GM19351 (cell line): ENCODE measurements at regions not wholly inside any gene's neighbourhood (a gene's known extent, or its start where the extent isn't known, plus 50 kb on each side); places are given as distances from the start of the nearest gene placed in this dataset.
"Not testable (repeated sequence)": the region's sequence is repeated elsewhere in the genome, so short reads cannot be mapped to it uniquely, and the experiment has no call there.

ENCODE experiments used
- ATAC-seq: cut with Tn5 transposase; IDR thresholded peaks from one replicate; pipeline ENCODE4 v1.9.1; 2021; ENCODE audit warnings: mild to moderate bottlenecking, moderate library complexity; ENCODE audit not compliant: unreplicated experiment

DNA sequence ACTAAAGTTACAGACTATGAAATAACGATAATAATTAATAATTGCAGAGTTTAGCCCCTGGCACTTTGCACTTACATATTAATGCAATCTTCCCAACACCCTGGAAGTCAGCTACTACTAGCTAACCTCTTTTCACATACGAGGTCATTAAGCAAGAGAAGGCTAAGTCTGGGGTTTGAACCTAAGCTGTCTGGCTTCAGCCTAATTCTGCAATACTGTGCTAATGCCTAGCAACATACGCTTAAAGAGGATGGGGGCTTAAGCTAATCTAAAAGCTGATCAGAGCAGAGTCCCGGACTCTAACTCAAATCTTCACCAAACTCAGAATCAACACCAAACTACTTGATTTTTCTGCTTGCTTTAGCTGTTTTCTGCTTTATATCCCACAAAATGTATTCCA is 168.7 kb upstream of the GNAI1 start:
- ATAC-seq: no peak

DNA sequence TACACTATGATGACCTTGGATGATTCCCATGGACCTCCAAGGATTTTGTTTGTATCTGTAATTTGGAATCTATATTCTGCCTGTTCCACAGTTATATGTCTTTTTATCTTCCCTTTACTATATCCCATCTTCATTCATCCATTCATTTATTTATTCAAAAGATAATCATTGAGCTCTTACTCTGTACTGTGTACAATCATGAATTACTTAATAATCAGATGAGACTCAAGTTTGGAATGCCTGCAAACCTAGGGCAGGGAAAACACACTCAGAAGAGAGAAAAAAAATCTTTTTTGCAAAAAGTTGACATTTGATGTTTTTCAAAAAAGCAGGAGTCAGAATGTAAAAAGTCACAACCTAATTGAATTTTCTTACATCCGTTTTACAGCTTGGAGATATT is 170.2 kb upstream of the GNAI1 start:
- ATAC-seq: no peak

DNA sequence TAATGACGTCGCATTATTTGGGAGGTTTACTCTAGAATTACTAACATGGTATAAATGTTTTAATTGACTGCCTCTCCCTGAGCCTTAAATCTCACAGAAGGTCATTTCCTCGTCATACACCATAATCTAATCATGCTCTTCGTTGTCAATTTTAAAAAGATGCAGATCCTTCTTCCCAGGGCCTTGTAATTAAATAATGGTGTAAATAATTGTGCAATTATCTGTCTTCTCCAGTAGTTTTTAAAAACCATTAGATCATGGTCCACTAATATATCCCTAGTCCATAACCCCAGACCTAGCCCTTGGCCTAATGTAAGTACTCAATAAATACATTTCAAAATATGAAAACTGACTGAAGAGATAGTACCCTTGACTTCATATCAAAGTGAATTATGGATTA is 181.5 kb upstream of the GNAI1 start:
- ATAC-seq: no peak

DNA sequence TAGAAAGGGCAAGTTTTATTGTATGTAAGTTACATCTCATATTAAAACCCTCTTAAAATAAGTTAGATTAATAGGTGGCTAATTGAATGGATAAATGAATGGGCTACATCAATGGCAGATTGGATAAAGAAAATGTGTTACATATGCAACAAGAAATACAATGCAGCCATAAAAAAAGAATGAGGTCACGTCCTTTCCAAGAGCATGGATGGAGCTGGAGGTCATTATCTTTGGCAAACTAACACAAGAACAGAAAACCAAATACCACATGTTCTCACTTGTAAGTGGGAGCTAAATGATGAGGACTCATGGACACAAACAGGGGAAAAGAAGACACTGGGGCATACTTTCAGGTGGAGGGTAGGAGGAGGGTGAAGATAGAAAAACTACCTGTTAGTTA is 182.2 kb upstream of the GNAI1 start:
- ATAC-seq: no peak

DNA sequence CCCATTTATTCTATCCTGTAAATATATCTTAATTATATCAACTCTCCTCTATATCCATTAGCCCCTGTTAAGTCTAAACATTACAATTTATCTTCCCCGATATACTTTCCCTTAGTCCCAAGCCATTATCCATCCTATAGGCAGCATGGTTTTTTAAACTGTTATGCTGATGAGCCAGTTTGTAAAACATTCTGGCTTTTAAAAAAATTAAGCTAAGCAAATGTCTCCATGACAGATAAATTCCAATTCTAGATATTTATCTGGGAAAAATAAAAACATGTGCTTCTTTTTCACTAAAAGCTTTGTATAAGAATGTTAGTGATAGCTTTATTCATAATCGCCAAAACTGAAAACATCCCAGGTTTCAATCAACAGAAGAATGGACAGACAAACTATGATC is 183.2 kb upstream of the GNAI1 start:
- no peak for ATAC-seq

DNA sequence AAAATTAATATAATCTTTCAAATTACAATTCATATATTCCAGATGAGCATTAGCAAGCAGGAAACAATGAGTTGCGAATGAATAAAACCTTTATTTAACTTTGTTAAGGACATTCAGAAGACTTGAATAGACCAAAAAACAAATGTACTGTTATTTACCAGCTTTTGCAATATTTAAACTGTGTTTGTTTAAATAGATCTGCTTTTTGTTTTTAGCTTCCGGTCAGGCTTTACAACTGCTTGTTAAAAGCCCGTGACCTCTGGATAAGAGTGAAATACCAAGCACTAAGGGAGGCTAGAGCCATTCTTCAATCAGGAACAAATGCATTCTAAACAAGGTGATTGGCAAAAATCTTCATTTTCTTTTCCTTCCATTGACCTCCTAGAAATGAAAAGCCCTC is 184.9 kb upstream of the GNAI1 start:
- ATAC-seq: no peak

DNA sequence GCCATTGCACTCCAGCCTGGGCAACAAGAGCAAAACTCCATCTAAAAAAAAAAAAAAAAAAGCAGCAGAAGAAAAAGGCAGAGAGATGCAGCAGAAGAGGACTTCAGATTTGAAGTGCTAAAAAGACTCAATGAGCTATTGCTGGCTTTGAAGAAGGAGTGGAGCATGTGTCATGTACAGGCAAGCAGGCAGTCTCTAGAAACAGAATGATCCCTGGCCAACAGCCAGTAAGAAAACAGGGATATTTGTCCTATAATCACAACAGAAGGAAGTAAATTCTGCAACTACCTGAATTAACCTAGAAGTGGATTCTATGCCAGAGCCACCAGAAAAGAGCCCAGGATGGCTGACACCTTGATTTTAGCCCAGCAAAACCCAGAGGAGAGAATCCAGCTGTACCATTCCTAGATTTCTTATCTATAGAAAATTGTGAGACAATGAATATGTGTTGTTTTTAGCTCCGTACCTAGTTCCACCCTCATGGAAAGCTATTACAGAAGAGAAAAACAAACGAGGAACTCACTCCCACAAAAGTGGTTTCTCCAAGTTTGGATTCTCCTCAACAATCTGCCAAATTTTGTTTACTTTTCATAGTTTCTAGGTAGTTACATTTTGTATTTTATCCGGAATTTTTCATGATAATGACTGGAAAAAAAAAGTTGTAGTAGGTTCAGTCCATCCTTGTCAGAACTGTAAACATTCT is 198.2 kb upstream of the GNAI1 start:
- ATAC-seq: no peak

DNA sequence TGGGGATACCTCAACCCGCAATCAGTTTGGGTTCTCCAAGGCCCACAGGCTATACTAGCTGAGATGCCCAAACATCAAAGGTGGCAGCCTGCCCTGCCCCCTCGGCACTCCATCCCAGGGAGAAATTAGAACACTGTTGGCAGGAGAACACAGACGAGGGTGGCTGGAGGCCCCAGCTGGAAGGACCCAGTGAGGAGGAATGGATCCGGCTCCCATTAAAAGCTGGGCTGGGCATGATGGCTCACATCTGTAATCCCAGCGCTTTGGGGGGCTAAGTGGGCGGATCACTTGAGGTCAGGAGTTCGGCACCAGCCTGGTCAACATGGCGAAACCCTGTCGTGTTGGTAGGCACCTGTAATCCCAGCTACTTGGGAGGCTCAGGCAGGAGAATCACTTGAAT is 199.9 kb upstream of the GNAI1 start:
- no peak for ATAC-seq

DNA sequence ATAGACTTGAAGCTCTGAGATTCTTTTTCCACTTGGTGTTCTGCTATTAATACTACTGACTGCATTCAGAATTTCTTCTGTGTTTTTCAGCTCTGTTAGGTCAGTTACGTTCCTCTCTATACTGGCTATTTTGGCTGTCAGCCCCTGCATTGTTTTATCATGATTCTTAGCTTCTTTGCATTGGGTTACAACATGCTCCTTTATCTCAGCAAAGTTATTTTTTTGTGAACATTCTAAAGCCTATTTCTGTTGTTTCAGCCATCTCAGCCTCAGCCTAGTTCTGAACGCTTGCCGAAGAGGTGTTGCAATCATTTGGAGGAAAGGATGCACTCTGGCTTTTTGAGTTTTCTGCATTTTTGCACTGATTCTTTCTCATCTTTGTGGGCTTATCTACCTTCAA is 201.5 kb upstream of the GNAI1 start:
- no peak for ATAC-seq

DNA sequence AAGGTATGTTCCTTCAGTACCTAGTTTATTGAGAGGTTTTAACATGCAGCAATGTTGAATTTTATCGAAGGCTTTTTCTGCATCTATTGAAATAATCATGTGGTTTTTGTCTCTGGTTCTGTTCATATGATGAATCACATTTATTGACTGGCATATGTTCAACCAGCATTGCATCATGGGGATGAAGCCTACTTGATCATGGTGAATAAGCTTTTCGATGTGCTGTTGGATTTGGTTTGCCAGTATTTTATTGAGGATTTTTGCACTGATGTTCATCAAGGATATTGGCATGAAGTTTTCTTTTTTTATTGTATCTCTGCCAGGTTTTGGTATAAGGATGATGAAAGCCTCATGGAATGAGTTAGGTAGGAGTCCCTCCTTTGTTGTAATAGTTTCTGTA is 204.0 kb upstream of the GNAI1 start:
- no peak for ATAC-seq

DNA sequence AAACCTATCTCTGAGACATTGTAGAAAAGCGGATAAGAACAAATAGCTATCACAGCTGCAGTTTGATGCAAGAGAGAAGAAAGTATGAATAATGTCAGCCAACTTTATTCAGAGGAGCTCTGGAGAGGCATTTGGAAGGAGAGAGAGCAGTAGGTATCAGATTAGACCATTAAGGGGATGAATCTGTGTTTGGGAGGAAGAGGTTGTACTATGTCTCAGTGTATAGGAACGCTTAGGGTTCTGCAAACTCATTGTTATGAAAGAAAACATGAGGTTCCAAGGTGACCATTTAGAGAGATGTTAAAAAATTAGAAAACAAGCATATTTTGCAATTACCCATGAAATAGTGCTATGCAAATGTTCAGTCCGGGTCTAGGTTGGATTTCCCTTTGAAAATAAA is 207.5 kb upstream of the GNAI1 start:
- no peak for ATAC-seq

DNA sequence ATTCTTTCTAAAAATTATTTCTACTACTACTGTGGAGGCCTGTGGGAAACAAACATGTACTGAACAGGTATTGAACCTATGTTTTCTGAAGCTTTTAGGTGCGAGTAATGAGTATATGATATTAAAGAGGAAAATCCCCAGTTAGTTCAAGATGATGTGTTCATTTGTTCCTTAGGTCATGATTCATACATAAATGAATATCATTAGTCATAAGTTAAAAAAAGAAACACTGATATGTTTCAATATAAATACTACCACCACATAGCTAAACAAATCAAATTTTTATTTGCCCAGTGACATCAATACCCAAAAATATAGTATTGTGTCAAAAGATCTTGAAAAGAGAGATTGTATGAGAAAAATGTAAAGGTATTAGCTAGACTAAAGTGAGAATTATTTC is 210.7 kb upstream of the GNAI1 start:
- ATAC-seq: no peak

DNA sequence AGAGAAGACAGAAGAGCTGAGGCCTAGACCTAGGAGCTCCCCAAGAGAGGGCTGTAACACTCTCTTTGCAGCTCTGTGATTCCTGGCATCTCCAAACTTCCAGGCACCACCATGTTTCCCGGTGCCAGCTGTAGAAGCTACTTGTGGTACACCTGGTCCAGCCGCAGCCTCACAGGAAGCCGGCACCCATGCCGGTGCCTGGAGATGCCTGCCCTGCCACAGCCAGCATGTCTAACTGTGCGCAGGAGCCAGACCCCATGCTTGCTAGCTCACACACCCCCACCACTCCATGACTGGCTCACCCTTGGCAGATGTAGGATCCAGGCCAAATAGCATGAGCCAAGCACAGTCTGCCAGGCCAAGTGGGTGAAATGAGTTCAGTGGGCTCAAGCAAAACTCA is 211.7 kb upstream of the GNAI1 start:
- ATAC-seq: no peak

DNA sequence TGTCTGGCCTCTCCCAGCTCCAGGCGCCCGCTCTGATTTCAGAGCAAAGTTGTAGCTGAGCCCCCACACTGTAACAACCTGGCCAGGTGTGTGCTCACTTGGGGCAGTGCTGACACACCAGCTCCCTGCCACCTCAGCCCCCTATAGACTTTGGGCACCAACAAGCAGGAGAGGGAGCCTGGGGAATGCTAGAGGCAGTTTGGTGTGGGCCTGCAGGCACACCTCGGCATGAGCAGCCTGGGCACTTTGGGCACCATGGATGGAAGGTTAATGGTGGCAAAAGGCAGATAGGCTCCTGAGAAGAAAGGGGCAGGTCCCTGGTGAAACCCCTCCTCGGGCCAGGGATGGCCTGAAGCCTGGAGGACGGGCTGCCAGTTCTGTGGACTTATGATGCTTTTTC is 212.7 kb upstream of the GNAI1 start:
- no peak for ATAC-seq

DNA sequence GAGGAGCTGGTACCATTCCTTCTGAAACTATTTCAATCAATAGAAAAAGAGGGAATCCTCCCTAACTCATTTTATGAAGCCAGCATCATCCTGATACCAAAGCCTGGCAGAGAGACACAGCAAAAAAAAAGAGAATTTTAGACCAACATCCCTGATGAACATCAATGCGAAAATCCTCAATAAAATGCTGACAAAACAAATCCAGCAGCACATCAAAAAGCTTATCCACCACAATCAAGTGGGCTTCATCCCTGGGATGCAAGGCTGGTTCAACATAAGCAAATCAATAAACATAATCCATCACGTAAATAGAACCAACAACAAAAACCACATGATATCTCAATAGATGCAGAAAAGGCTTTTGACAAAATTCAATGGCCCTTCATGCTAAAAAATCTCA is 216.0 kb upstream of the GNAI1 start:
- not testable (repeated sequence) for ATAC-seq

DNA sequence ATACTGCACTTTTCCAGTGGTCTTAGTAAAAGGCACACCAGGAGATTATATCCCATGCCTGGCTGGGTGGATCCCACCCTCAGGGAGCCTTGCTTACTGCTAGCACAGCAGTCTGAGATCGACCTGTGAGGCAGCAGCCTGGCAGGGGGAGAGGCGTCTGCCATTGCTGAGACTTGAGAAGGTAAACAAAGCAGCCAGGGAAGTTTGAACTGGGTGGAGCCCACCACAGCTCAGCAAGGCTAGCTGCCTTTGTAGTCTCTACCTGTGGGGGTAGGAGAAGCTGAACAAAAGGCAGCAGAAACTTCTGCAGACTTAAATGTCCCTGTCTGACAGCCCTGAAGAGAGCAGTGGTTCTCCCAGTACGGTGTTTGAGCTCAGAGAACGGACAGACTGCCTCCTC is 219.3 kb upstream of the GNAI1 start:
- ATAC-seq: not testable (repeated sequence)

DNA sequence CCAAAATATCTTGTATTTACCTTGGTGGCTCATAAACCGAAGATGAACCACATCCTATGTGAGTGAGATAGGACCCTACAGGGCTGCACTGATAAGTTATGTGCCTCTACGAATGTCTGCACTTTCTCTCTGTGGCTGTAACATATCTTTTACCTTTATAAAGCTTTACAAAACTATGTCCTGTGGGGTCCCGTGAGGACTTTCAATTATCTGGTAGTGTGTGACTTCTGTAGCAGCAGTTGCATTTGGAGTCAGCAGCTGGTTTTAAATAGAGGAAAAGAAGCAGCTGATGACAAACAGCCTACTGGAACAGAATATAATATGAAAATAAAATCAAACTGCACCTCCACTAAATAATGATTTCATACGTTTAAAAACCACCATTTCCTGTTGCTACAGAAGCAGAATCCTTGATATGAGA is 222.4 kb upstream of the GNAI1 start:
- ATAC-seq: no peak

DNA sequence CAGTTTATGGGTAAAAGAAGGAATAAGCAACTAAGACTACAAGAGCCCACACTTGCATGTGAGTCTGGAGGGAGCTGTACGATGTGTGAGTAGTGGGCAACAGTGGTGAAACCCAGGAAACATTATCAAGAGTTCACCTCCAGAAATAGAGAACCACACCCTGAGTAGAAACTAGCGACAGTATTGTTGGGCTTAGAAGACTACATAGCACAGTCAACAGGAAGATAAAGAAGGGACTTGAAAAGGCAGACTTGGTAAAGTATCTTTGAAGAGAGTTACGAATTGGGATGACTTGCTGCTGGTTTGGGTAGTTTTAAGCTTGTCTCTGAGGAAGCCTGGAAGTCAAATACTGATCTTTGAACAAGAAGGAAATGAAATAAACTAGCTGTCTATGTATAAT is 223.2 kb upstream of the GNAI1 start:
- ATAC-seq: no peak

DNA sequence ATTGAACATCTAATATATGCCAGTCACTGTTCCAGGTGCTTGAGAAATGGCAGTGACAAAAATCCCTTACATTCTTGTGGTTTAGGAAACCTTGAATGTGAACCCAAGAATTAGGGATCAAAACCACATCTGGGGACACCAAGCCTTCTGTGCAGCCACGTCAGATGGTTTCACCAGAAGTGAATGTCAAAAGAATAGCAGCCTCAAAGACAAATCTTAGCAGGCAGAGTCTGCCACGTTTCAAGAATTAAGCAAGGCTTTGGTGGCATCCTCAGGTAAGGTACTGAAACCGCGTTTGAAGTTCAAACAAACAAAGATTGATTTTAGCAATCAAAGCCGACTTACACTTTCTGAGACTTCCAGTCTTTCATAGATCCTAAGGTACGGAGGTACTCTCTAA is 225.5 kb upstream of the GNAI1 start:
- no peak for ATAC-seq

DNA sequence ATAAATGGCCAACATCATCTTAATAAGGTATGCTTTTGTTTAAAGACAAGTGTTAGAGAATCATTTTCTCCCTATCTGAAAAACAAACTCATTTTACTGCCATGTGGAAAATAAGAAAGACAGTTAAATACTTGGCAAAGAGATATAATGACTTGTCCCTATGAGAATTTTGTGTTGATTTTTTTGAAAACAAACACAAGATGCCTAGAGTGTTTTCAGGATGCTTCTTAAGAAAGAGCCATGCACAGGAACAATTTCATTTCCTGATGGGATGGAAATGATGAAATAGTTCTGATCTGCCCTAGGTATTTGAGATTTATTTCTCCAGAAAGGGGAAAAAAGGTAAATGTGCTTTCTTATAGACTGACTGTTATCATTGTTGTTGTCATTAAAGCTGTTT is 237.5 kb upstream of the GNAI1 start:
- no peak for ATAC-seq

DNA sequence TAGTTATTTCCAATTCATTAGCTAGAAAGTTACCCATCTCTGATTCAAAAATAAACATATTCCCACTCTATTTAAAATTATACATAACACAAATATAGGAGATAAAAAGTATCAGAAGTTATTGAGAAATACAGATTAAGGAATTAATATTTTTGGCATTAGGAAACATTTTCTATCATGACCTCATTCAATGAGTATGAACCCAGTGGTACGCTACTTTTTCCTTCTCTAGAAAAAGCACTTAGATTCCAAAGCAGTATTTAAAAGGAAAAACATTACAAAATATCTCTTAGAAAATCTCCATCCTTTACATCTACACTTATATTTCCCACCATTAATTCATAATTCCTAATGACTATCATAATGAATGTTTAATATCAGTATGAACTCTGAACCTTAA is 240.6 kb upstream of the GNAI1 start:
- ATAC-seq: no peak

DNA sequence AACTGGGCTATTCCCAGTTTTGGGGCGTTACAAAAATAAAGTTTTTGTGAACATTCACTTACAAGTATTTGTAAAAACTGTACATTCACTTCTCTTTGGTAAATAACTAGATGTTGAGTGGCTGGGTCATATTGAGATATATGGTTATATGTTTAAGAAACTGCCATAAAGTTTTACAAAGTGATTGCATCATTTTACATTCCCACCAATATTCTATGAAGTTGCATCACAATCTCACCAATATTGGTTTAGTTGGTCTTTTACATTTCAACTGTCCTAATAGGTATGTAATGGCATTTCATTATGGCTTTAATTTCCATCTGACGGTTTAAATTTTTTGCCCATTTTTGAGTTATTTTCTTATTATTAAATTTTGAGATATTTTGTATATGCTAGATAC is 251.7 kb upstream of the GNAI1 start:
- no peak for ATAC-seq

DNA sequence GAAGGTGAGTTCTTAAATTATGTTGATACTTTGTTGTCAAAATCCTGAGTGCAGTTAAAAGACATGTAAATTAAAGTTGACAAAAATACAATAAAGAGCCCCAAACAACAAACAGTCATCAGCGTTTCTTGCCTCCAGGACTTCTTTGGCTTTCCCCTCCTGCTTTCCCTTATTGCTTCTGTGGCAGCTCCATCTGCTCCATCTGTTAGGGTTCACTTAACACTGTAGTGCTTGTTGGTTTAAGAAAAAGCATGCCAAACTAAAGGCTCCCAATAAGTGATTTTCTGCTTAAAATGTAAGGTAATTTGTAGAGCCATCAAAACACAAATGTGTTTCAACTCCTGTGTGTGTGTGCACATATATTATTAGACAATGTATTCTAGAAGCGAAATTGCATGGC is 254.3 kb upstream of the GNAI1 start:
- ATAC-seq: no peak
